HG02623 (cell line): ENCODE measurements at regions not wholly inside any gene's neighbourhood (a gene's known extent, or its start where the extent isn't known, plus 50 kb on each side); places are given as distances from the start of the nearest gene placed in this dataset.

Source experiments
- ATAC-seq: cut with Tn5 transposase; IDR thresholded peaks from one replicate; pipeline ENCODE4 v1.9.1; 2021; ENCODE audit warnings: moderate library complexity; ENCODE audit not compliant: unreplicated experiment

DNA sequence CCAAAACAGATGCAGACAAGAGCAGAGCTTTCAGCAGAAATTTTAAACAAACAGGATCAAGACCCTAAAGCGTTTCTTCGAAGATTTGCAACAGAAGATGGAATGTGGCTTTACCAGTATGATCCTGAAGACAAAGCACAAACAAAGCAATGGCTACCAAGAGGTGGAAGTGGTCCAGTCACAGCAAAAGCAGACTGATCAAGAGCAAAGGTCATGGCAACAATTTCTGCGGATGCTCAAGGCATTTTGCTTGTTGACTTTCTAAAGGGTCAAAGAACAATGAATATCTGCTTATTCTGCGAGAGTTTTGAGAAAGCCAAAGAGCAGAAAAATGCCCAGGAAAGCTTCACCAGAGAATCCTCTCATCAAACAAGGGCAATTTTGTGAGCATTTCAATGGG is 130.4 kb downstream of the MBL2 start:
- no peak for ATAC-seq

DNA sequence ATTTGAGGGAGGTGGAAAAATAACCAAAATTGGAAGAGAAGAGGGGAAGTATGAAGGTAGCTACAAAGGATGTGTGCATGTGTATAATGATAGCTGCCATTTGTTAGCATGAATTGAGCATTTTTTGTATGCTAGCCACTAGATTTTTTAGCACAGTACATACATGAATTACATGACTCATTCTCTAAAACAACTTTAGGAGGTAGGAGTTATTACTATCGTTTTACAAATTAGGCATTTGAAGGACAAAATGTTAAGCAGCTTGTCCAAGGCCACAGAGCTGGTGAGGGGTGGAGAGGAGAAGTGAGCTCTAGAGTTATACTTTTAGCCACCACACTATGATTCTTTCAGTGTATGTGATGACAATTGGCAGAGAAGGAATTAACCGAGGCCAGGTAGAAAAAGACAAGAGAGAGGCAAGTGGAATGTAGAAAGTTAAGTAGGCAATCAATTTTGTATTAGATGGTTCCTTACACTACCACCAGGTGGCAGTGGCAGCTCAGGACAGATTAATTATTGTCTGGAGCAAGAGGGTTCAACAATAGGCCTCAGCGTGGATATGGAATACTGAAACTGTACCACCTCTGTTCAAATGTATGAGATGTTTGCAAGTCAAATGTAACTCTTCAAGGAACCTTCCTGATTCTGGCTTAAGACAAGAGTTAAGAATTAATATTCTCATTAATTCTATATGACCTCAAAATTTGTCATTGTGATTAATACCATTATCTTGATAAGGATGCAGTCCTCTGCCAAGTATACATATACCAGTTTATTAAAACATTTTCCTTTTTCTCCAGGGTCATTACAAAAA is 128.0 kb downstream of the MBL2 start:
- ATAC-seq: peak; percentile 79

DNA sequence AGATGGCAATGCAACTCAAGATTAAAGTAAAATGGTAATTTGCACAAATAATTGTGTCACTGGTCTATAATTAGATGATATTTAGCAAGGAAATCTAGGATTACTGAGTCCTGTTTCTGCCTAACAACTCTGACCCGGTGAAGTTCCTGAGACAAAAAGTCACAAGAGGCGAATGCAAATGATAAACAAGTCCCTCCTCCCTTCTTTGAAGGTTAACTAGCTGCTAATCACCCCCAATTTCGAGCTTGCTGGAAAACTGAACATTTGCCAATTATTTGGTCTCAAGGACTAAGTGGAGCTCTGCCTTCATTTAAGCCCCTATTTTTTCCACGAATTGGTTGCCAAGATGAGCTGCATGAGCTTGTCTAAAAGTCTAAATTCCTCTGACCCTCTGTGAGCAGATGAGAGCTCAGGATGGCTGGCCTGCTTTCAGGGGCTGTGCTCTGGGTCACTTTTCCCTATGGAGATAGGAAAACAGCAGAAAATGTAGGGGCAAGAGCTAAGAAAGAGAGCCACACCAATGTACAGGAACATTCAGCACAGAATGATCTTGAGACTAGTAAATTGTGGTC is 127.3 kb downstream of the MBL2 start:
- no peak for ATAC-seq

DNA sequence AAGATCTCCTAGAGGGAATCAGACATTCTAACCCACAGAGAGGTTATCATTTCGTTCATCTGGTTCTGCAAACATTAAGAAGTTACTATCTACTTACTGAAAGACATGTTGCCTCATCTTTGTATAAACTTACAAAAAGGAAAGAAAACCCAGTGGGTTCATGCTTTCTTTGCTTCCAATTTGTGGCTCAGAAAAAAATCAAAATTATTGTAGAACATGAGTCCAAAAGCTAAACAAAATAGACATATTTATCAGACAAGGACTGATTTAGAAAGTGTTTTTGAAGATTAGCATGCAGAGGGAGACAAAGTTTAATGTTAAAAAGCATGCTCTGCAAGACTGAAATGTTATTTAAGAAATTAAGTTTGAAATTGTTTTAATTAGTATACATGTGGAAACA is 123.1 kb downstream of the MBL2 start:
- ATAC-seq: no peak

DNA sequence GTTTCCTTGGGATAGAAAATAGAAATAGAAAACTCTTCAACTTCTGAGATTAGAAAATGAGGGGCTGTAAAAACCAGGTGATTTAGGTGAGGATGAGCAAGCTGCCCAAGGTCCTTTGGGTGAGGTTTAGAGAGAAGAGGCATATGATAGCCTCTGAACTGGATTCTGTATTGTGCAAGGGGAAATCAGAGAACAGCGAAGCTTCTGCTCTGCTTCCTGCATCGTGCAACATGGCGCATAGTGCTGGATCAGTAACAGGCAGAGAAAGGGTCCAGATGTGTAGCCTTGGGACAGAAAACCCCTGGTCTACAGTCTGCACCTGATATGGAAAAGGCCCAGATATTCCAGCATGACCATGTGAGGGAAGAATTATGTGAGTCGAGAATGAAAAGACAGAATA is 121.7 kb downstream of the MBL2 start:
- ATAC-seq: no peak

DNA sequence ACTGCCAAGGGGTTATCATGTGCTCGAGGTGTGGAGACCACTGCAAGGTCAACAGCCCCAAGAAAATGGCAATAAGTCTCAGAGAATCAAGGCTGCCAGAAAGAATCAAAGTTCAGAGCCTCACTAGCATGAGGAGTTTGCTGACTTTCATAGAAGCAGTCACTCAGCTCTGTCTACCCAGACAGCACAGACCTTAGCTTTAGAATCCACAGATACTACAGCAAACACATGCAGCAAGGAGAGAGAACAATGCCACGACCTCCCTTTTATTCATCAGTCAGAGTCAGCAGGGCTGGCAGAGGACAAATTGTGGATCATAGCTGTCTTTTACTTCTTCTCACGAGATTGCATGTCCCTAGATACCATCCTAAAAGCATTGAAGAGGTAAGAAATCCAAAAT is 121.3 kb downstream of the MBL2 start:
- no peak for ATAC-seq

DNA sequence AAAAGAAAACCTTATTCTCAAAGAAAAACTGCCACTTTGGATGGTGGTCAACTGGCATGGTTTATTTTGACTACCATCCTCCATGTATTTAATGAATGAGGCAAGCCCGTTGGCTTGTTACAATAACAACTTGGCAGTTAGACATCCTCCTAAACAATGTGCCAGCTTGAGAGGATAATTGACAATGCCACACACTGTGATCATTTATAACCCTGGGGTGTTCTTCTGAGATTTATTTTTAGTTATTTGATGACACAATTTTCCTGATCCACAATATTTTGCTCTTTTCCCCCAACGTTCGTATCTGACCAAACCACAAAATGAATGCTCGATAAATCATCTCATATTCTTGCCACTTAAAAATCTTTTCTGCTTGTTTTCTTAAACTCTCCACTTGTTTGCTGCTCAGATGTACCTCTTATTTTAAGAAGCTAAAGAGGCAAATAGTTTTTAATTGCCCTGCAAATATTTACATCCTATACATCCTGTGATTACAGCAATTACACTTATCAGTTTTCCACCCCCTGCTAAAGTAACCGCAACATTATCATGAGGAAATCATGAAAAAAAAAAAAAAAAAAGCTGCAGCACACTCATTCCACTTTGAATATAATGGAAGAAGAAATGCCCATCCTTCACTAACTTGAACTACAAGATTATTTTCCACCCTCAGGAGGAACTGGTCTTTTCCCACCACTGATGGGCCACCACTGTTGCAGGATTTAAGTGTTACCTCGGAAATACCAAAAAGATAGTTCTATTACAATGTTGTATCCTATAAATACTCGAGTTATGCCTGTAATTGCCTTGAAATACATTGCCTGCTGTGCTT is 119.9 kb downstream of the MBL2 start:
- ATAC-seq: no peak

DNA sequence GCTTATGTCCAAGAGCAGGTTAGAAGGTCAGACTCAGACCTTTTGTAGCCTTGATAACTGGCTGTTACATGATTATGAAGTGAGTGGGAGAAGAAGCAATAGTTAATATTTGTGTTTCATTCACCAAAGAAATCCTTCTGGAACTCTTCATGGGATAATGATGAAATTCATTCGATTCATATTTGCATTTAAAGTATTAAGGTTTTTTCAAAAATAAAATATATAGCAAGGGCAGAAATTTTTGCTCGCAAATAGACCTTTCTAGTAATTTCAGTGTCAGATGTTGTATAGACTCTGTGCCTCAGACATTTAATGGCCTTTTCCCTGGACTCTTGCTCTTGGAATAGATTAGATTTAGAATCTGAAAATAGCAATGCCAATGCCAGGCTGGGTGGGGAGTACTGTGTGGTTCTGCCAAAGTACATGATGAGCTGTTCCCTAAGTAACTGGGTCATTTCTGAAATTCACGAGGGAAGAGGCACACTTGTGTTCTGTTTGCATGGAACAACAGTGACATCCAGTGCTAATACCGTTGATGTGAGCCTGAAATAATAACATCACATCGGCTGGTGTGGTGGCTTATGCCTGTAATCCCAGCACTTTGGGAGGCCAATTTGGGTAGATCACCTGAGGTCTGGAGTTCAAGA is 119.2 kb downstream of the MBL2 start:
- no peak for ATAC-seq

DNA sequence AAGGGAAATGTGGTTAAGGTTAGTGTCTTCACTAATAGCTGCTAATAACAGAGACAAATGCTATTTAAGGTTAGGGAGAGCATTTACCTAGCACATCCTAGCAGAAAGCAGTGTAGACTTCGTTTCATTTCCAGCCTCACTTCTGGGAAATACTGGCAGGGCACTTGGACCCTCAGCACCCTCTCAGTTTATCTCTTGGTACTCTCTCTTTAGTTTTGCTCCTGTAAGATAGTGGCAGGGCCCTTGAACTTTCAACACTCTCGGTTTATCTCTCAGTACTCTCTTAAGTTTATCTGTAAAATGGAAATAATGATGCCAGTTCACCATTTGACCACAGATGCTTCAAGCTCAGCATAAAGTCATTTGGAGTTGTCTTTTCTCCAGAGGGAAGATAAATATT is 118.4 kb downstream of the MBL2 start:
- no peak for ATAC-seq

DNA sequence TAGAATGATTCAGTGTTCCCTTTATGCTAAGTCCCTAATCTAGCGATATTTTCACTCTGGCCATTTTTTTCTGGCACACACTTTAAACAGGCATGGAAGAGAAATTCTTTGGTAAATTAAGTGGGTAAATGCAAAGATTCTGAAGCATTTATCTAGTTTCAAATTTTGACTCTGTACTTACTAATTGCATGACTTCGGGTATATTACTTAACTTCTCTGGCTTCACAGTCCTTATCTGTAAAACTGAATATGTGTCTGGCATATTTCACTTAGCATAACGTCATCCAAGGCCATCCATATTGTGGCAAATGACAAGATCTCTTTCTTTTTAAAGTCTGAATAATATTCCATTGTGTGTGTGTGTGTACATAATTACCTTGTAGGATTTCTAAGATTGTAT is 114.5 kb downstream of the MBL2 start:
- ATAC-seq: no peak

DNA sequence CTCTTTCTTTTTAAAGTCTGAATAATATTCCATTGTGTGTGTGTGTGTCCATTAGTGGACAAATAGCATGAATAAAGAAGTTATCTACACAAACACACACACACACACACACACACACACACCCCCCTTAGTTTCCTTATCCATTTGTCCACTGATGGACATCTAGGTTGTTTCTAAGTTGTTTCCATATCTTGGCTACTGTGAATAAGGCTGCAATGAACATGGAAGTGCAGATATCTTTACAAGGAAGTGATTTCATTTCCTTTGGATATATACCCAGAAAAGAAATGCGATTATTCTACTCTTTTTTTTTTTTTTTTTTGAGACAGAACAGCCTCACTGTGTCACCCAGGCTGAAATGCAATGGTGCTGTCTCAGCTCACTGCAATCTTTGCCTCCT is 113.5 kb downstream of the MBL2 start:
- ATAC-seq: no peak

DNA sequence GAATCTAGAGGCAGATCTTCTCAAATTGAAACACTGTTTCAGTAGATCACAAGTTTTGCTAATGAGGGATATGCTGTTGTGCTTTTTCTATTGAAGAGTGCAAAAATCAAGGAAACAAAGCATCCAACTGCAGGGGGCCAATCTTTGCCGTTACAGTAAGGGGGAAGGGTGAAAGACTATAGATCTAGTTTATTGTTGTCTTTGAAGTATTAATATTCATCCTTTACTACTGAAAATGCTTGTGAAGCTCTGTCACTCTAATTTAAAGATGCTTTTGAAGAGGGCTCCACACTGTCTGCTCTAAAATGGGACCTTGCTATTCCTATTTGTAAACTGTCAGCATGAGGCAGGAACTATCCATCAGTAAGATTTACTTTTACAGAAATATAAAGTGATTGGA is 110.3 kb downstream of the MBL2 start:
- no peak for ATAC-seq

DNA sequence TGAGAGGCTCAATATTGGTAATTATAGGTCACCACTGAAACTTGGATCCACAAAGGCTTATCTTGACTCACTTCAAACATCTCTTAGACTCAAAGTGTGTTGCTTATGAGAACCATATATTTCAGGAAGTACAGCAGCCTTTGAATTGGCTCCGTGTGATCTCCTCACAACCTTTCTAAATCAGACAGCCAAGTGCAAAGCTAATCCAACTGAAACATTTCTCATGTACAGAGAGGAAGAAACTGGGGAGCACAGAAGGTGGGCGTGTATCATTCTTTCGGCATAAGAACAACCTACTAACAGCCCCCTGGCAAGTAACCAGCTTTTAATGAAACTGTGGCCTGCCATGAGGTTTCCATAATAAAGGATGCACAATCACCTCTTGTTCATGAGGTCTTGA is 109.4 kb downstream of the MBL2 start:
- no peak for ATAC-seq

DNA sequence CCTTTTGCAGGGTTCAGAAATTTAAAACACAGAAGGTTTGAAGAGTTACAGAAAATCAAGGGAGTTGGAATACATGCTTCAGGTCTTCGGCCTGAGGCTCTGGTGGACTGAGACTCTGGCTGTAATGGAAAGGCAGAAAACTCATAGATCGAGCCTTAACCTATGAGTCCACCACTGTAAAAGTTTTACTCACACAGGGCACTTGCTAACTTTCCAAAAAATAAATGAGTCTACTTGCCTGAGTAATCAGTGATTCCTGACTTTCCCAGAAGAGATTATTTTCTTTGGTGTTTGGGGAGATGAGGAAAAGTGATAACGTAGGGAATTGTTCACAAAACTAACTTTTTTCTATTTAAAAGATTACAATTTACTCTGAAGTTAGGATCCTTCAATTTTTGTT is 108.0 kb downstream of the MBL2 start:
- no peak for ATAC-seq

DNA sequence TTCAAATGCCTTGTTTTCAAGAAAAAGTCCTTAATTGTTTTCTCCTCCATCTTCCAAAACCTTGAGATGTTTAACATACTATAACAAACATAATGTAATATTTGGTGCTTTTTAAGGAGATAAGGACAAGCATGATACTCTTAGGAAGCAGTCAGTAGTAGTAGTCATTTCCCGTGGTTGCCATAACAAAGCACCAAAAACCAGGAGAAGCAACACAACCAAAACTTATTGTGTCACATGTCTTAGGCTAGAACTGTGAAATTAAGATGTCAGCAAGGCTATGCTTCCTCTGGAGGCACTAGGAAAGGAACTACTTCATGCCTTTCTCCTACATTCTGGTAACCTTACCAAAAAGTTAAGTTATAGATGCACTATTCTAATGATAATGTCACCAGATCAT is 106.8 kb downstream of the MBL2 start:
- ATAC-seq: no peak

DNA sequence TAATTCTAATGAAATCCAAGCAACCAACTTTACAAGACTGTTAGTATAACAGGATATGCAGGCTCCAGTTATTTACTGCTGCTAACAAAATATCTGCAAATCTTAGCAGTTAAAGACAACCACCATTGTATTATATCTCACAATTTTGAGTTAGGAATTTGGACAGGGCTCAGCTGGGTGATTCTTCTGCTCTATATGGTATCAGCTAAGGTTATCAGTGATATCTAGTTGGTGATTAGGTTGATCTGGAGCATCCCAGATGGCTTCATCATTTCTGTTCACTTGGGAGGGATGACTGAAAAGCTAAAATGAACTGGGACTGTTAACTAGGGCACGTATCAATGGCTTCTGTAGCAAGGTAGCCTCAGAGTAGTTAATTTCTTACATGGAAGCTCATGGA is 105.7 kb downstream of the MBL2 start:
- ATAC-seq: no peak

DNA sequence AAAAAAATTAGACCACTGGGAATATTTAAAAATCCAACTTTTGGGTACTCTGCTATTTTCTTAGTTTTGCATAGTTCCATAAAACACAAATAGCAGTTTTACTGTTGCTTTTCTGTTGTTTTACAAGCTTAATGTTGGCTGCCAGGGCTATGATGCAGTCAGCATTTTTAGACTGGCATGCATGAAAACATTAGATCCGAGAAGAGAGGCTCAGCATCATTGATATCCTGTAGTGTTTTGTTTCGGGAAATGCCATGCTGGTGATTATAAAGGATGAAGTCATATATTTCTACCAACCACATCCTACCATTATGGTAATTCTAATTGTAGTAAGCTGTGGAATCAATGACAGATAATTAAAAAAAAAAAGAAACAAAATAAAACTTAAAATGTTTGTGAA is 104.6 kb downstream of the MBL2 start:
- no peak for ATAC-seq

DNA sequence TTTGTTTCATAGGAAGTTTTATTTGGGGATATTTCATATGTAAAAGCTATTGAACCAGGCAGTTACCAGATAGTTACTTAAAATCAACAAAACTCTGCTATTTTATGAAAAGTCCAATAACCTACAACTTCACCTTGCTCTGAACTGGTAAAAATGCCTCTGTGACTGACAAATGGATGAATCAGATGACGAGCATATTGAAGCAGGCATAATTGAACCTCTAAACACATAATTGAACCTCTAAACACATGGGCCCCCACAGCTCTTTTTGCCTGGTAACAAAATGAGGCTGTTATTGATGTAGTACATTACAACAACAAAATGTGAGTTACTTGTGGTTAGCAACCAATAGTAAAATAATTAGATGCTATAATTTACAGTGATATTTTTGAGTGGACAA is 99.7 kb downstream of the MBL2 start:
- ATAC-seq: no peak

DNA sequence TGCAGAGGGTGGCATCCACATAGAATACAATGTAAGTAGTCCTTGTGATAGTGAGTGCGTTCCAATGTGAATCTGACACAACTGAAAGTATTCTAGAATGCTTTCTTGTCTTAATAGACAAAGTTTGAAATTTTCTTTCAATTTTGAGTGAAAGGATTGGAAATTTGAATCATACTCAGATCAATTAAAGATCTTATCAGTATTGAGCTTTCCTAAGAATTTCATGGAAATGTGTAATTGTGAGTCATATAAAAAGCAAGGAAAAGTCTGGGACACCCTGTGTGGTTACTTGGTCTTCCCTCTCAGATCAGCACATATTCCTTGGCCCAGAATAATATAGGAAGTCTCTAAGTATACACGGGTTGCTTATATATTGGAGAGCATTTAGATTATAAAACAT is 99.1 kb downstream of the MBL2 start:
- no peak for ATAC-seq

DNA sequence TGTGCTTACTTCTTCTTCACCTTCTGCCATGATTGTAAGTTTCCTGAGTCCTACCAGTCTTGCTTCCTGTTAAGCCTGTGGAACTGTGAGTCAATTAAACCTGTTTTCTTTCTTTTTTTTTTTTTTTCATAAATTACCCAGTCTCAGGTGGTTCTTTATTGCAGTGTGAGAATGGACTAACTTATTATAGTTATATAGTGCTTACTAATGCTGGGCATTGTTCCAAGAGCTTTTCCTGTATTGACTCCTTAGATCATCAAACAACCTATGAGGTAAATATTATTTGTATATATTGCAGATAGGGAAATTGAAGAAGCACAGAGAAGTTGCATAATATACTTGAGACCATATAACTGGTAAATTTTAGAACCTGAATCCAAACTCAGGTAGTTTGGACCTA is 98.1 kb downstream of the MBL2 start:
- no peak for ATAC-seq

DNA sequence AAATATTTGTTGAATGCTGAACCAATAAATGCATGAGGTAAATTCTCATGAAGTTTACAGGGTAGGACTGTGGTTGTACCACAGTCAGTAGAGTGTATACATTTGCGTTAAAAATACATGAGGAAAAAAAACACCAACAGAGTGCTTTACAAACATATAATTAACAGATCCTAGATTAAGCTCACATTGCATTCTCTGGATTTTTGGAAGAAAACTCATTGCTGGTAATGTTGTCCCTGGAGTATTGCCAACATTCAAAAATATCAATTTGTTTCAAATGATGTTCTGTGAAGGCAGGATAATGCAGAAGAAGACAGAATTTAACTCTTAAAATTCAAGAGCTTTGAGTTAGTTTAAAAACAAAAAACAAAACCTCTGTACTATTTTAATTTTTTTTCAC is 95.5 kb downstream of the MBL2 start:
- no peak for ATAC-seq

DNA sequence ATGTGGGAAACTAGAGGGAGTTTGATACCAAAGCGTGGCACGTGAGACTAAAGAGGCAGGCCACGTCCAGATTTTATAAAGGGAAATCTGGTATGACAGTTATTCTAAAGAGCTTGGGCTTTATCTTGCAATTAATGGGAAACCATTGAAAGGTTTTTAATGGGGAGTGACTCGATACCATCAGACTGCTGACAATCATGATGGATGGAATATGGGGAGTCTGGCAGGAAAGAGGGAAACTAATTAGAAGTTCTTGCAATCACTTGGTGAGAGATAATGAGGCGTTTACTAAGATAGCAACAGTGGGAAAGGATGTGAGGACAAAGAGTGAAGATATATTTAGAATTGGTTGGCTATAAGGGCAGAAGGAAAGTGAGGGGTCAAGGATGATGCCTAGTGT is 94.0 kb downstream of the MBL2 start:
- no peak for ATAC-seq
